Astrocyte (in vitro differentiated cells and primary cell): ENCODE measurements at regions not wholly inside any gene's neighbourhood (a gene's known extent, or its start where the extent isn't known, plus 50 kb on each side); places are given as distances from the start of the nearest gene placed in this dataset.

Experiments
- DNase-seq: peaks from one replicate; pipeline ENCODE4 v3.0.0-alpha.2; 2010; ENCODE audit warnings: low read depth
- FAIRE-seq: peaks from 2 replicates; lab custom pipeline; 2011; peaks lifted over from hg19 to GRCh38; lab: Jason Lieb, UNC
- H2AFZ ChIP-seq: 2 replicates; pipeline ENCODE4 v1.6.0; 2012; ENCODE audit warnings: low read depth, low read length, inconsistent platforms
- H3K27ac ChIP-seq: 2 replicates; pipeline ENCODE4 v1.5.1; 2011; ENCODE audit warnings: low read depth, low read length, inconsistent platforms
- H3K27me3 ChIP-seq: 2 replicates; pipeline ENCODE4 v1.6.0; 2011; ENCODE audit warnings: low read length, inconsistent platforms; ENCODE audit not compliant: insufficient read depth
- H3K36me3 ChIP-seq: 2 replicates; pipeline ENCODE4 v1.5.1; 2011; ENCODE audit warnings: low read length, inconsistent platforms; ENCODE audit not compliant: insufficient read depth
- H3K4me1 ChIP-seq: 2 replicates; pipeline ENCODE4 v1.5.1; 2011; ENCODE audit warnings: low read length, inconsistent platforms; ENCODE audit not compliant: insufficient read depth
- H3K4me2 ChIP-seq: 2 replicates; pipeline ENCODE4 v1.6.0; 2012; ENCODE audit warnings: low read length, inconsistent platforms
- H3K4me3 ChIP-seq: 2 replicates; pipeline ENCODE4 v1.5.1; 2011; ENCODE audit warnings: low read depth, mild to moderate bottlenecking, low read length, inconsistent platforms; ENCODE audit not compliant: insufficient read depth
- H3K79me2 ChIP-seq: 2 replicates; pipeline ENCODE4 v1.6.0; 2012; ENCODE audit warnings: mild to moderate bottlenecking, low read length, inconsistent platforms; ENCODE audit not compliant: insufficient read depth
- H3K9ac ChIP-seq: 2 replicates; pipeline ENCODE4 v1.6.0; 2012; ENCODE audit warnings: mild to moderate bottlenecking, low read length, inconsistent platforms
- H3K9me3 ChIP-seq: 2 replicates; pipeline ENCODE4 v1.5.1; 2012; ENCODE audit warnings: low read depth, mild to moderate bottlenecking, low read length, inconsistent platforms; ENCODE audit not compliant: insufficient read depth
- H4K20me1 ChIP-seq: 2 replicates; pipeline ENCODE4 v1.6.0; 2012; ENCODE audit warnings: low read length, inconsistent platforms; ENCODE audit not compliant: insufficient read depth
- H3K27ac Mint-ChIP-seq: one replicate; pipeline ENCODE4 v1.8.0; 2021; ENCODE audit warnings: mild to moderate bottlenecking, mixed read lengths; ENCODE audit not compliant: unreplicated experiment
- H3K27me3 Mint-ChIP-seq: one replicate; pipeline ENCODE4 v1.8.0; 2021; ENCODE audit warnings: low read depth, mixed read lengths; ENCODE audit not compliant: unreplicated experiment
- H3K36me3 Mint-ChIP-seq: one replicate; pipeline ENCODE4 v1.8.0; 2021; ENCODE audit warnings: low read depth, mixed read lengths; ENCODE audit not compliant: unreplicated experiment
- H3K4me1 Mint-ChIP-seq: one replicate; pipeline ENCODE4 v1.8.0; 2021; ENCODE audit warnings: low read depth, mixed read lengths; ENCODE audit not compliant: unreplicated experiment
- H3K4me3 Mint-ChIP-seq: one replicate; pipeline ENCODE4 v1.8.0; 2021; ENCODE audit warnings: mild to moderate bottlenecking, moderate library complexity, mixed read lengths; ENCODE audit not compliant: unreplicated experiment
- H3K9me3 Mint-ChIP-seq: one replicate; pipeline ENCODE4 v1.8.0; 2021; ENCODE audit warnings: mild to moderate bottlenecking, mixed read lengths; ENCODE audit not compliant: unreplicated experiment
- EZH2 ChIP-seq: IDR thresholded peaks from 2 replicates; pipeline ENCODE4 v1.6.1; 2012; ENCODE audit warnings: mild to moderate bottlenecking, low read length, inconsistent platforms; ENCODE audit not compliant: insufficient read depth
- TF ChIP-seq, protein P1 (sequence below): IDR thresholded peaks from 2 replicates; pipeline ENCODE4 v1.5.1; 2011; ENCODE audit warnings: low read depth, mild to moderate bottlenecking, inconsistent platforms, low read length, moderate library complexity; ENCODE audit not compliant: insufficient read depth

- TF ChIP-seq, protein P1, sequence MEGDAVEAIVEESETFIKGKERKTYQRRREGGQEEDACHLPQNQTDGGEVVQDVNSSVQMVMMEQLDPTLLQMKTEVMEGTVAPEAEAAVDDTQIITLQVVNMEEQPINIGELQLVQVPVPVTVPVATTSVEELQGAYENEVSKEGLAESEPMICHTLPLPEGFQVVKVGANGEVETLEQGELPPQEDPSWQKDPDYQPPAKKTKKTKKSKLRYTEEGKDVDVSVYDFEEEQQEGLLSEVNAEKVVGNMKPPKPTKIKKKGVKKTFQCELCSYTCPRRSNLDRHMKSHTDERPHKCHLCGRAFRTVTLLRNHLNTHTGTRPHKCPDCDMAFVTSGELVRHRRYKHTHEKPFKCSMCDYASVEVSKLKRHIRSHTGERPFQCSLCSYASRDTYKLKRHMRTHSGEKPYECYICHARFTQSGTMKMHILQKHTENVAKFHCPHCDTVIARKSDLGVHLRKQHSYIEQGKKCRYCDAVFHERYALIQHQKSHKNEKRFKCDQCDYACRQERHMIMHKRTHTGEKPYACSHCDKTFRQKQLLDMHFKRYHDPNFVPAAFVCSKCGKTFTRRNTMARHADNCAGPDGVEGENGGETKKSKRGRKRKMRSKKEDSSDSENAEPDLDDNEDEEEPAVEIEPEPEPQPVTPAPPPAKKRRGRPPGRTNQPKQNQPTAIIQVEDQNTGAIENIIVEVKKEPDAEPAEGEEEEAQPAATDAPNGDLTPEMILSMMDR, result no peak
- no peak for TF ChIP-seq EZH2
- Mint-ChIP-seq H3K27ac (no peak overlapping the region), H3K9me3 (no peaks in the 10 kb centered on the region), H3K27me3 (no peaks in the 10 kb centered on the region), H3K4me1 (no peaks in the 10 kb centered on the region), H3K4me3 (no peak overlapping the region), H3K36me3 (no peaks in the 10 kb centered on the region)
- Histone ChIP-seq H3K4me1 (no peaks in the 10 kb centered on the region), H3K79me2 (no peaks in the 10 kb centered on the region), H3K9ac (no peak overlapping the region), H3K27ac (no peak overlapping the region), H2AFZ (no peak overlapping the region), H3K36me3 (no peaks in the 10 kb centered on the region), H4K20me1 (no peaks in the 10 kb centered on the region), H3K4me2 (no peak overlapping the region), H3K27me3 (no peaks in the 10 kb centered on the region), H3K4me3 (no peak overlapping the region), H3K9me3 (no peaks in the 10 kb centered on the region)
- DNase-seq (peak; percentile 29), FAIRE-seq (no peak)
Observed at GRCh38 chr4:132123870-132124623, 1025.0 kb upstream of the PCDH10 start.

- Mint-ChIP-seq H3K9me3 (no peaks in the 10 kb centered on the region), H3K36me3 (no peaks in the 10 kb centered on the region), H3K4me1 (no peaks in the 10 kb centered on the region), H3K27me3 (no peaks in the 10 kb centered on the region), H3K27ac (no peak overlapping the region), H3K4me3 (no peak overlapping the region)
- Histone ChIP-seq H3K9ac (no peak overlapping the region), H3K4me3 (no peak overlapping the region), H3K4me1 (no peaks in the 10 kb centered on the region), H2AFZ (no peak overlapping the region), H3K36me3 (no peaks in the 10 kb centered on the region), H3K4me2 (no peak overlapping the region), H3K27ac (no peak overlapping the region), H3K79me2 (no peaks in the 10 kb centered on the region), H3K9me3 (no peaks in the 10 kb centered on the region), H4K20me1 (no peaks in the 10 kb centered on the region), H3K27me3 (no peaks in the 10 kb centered on the region)
- DNase-seq (no peak), FAIRE-seq (no peak)
- no peak for TF ChIP-seq EZH2
- TF ChIP-seq, protein P1, result no peak
Observed at GRCh38 chr4:132124624-132124974, 1024.5 kb upstream of the PCDH10 start.

DNA sequence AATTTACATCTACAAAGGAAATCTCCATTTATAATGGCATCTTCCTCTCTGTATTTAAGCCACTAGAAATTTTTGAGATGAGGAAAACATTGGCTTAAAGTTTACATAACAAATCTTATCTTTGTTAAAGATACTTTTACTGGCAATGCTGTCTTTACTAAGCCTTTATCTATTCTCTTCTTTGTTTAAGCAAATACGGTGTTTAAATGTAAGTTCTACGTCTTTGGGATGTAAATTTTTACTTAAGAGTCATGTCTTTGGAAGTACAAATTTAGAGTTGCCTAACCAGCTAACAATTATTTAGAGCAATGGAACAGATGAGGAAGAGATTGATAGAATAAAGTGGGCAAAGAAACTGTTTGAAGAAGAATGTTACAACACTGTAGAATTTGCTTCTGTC, 1024.0 kb upstream of the PCDH10 start:
- Mint-ChIP-seq H3K27ac (no peak overlapping the region), H3K4me3 (no peak overlapping the region)
- no peaks in the 10 kb centered on the region for H3K9me3 ChIP-seq

More for the DNA sequence above, 1024.0 kb upstream of the PCDH10 start:
- Histone ChIP-seq H3K4me2 (no peak overlapping the region), H3K4me3 (no peak overlapping the region), H3K79me2 (no peaks in the 10 kb centered on the region), H3K4me1 (no peaks in the 10 kb centered on the region), H3K36me3 (no peaks in the 10 kb centered on the region), H3K9ac (no peak overlapping the region), H3K27me3 (no peaks in the 10 kb centered on the region), H3K27ac (no peak overlapping the region), H4K20me1 (no peaks in the 10 kb centered on the region), H2AFZ (no peak overlapping the region)
- no peaks in the 10 kb centered on the region for H3K36me3 Mint-ChIP-seq
- H3K4me1 Mint-ChIP-seq, result no peaks in the 10 kb centered on the region
- H3K27me3 Mint-ChIP-seq, result no peaks in the 10 kb centered on the region
- FAIRE-seq, result no peak
- no peak for TF ChIP-seq EZH2
- DNase-seq, result no peak
- no peaks in the 10 kb centered on the region for H3K9me3 Mint-ChIP-seq
